ENCODE measurements at regions not wholly inside any gene's neighbourhood (a gene's known extent, or its start where the extent isn't known, plus 50 kb on each side); places are given as distances from the start of the nearest gene placed in this dataset.

GRCh38 chr5:11997942-11998341 lies 93.7 kb upstream of the CTNND2 start:
- no peak overlapping the region for H3K9ac ChIP-seq (ENCODE audit: low read length)
- H3K36me3 ChIP-seq (ENCODE audit: control insufficient read depth, insufficient read depth, low read length) = no peaks in the 10 kb centered on the region
- no peak overlapping the region for H3K27ac ChIP-seq (ENCODE audit: low read depth, low read length)
- no peaks in the 10 kb centered on the region for H3K9me3 ChIP-seq (ENCODE audit: control insufficient read depth, insufficient read depth, low read depth, low read length)
- H3K27me3 ChIP-seq (ENCODE audit: control insufficient read depth, insufficient read depth, low read length) = no peaks in the 10 kb centered on the region
- H3K4me3 ChIP-seq (ENCODE audit: low read depth, low read length) = no peak overlapping the region
- no peaks in the 10 kb centered on the region for H3K4me1 ChIP-seq (ENCODE audit: control insufficient read depth, insufficient read depth, low read length)

- H3K9me3 ChIP-seq (ENCODE audit: control insufficient read depth, insufficient read depth, low read depth, low read length) = no peaks in the 10 kb centered on the region
- no peak overlapping the region for H3K27ac ChIP-seq (ENCODE audit: low read depth, low read length)
- no peaks in the 10 kb centered on the region for H3K27me3 ChIP-seq (ENCODE audit: control insufficient read depth, insufficient read depth, low read length)
- H3K4me1 ChIP-seq (ENCODE audit: control insufficient read depth, insufficient read depth, low read length) = no peaks in the 10 kb centered on the region
- H3K4me3 ChIP-seq (ENCODE audit: low read depth, low read length) = no peak overlapping the region
- no peak overlapping the region for H3K9ac ChIP-seq (ENCODE audit: low read length)
- H3K36me3 ChIP-seq (ENCODE audit: control insufficient read depth, insufficient read depth, low read length) = no peaks in the 10 kb centered on the region
Measured at GRCh38 chr5:11992518-11992917, 88.3 kb upstream of the CTNND2 start.

GRCh38 chr5:11985993-11986392 lies 81.7 kb upstream of the CTNND2 start:
- H3K9ac ChIP-seq (ENCODE audit: low read length) = no peak overlapping the region
- H3K27me3 ChIP-seq (ENCODE audit: control insufficient read depth, insufficient read depth, low read length) = no peaks in the 10 kb centered on the region
- H3K27ac ChIP-seq (ENCODE audit: low read depth, low read length) = no peak overlapping the region
- H3K9me3 ChIP-seq (ENCODE audit: control insufficient read depth, insufficient read depth, low read depth, low read length) = no peaks in the 10 kb centered on the region
- no peaks in the 10 kb centered on the region for H3K36me3 ChIP-seq (ENCODE audit: control insufficient read depth, insufficient read depth, low read length)
- H3K4me3 ChIP-seq (ENCODE audit: low read depth, low read length) = no peak overlapping the region
- no peaks in the 10 kb centered on the region for H3K4me1 ChIP-seq (ENCODE audit: control insufficient read depth, insufficient read depth, low read length)

- Histone ChIP-seq H3K27me3 (ENCODE audit: control insufficient read depth, insufficient read depth, low read length) (no peaks in the 10 kb centered on the region), H3K4me3 (ENCODE audit: low read depth, low read length) (no peak overlapping the region), H3K9ac (ENCODE audit: low read length) (no peak overlapping the region), H3K27ac (ENCODE audit: low read depth, low read length) (no peak overlapping the region), H3K4me1 (ENCODE audit: control insufficient read depth, insufficient read depth, low read length) (no peaks in the 10 kb centered on the region), H3K9me3 (ENCODE audit: control insufficient read depth, insufficient read depth, low read depth, low read length) (no peaks in the 10 kb centered on the region), H3K36me3 (ENCODE audit: control insufficient read depth, insufficient read depth, low read length) (no peaks in the 10 kb centered on the region)
Measured at GRCh38 chr5:11984196-11984595, 80.0 kb upstream of the CTNND2 start.

GRCh38 chr5:11981986-11982385 lies 77.7 kb upstream of the CTNND2 start:
- Histone ChIP-seq H3K27me3 (ENCODE audit: control insufficient read depth, insufficient read depth, low read length) (no peaks in the 10 kb centered on the region), H3K9ac (ENCODE audit: low read length) (no peak overlapping the region), H3K36me3 (ENCODE audit: control insufficient read depth, insufficient read depth, low read length) (no peaks in the 10 kb centered on the region), H3K27ac (ENCODE audit: low read depth, low read length) (no peak overlapping the region), H3K4me3 (ENCODE audit: low read depth, low read length) (no peak overlapping the region), H3K4me1 (ENCODE audit: control insufficient read depth, insufficient read depth, low read length) (no peaks in the 10 kb centered on the region), H3K9me3 (ENCODE audit: control insufficient read depth, insufficient read depth, low read depth, low read length) (no peaks in the 10 kb centered on the region)

GRCh38 chr5:11977904-11978303 lies 73.7 kb upstream of the CTNND2 start:
- H3K27ac ChIP-seq (ENCODE audit: low read depth, low read length) = no peak overlapping the region
- H3K36me3 ChIP-seq (ENCODE audit: control insufficient read depth, insufficient read depth, low read length) = no peaks in the 10 kb centered on the region
- H3K4me1 ChIP-seq (ENCODE audit: control insufficient read depth, insufficient read depth, low read length) = no peaks in the 10 kb centered on the region
- no peaks in the 10 kb centered on the region for H3K9me3 ChIP-seq (ENCODE audit: control insufficient read depth, insufficient read depth, low read depth, low read length)
- no peaks in the 10 kb centered on the region for H3K27me3 ChIP-seq (ENCODE audit: control insufficient read depth, insufficient read depth, low read length)
- H3K4me3 ChIP-seq (ENCODE audit: low read depth, low read length) = no peak overlapping the region
- no peak overlapping the region for H3K9ac ChIP-seq (ENCODE audit: low read length)

GRCh38 chr5:11973469-11973868 lies 69.2 kb upstream of the CTNND2 start:
- no peak overlapping the region for H3K27ac ChIP-seq (ENCODE audit: low read depth, low read length)
- no peaks in the 10 kb centered on the region for H3K36me3 ChIP-seq (ENCODE audit: control insufficient read depth, insufficient read depth, low read length)
- no peaks in the 10 kb centered on the region for H3K9me3 ChIP-seq (ENCODE audit: control insufficient read depth, insufficient read depth, low read depth, low read length)
- no peak overlapping the region for H3K4me3 ChIP-seq (ENCODE audit: low read depth, low read length)
- no peaks in the 10 kb centered on the region for H3K4me1 ChIP-seq (ENCODE audit: control insufficient read depth, insufficient read depth, low read length)
- H3K27me3 ChIP-seq (ENCODE audit: control insufficient read depth, insufficient read depth, low read length) = no peaks in the 10 kb centered on the region
- no peak overlapping the region for H3K9ac ChIP-seq (ENCODE audit: low read length)

GRCh38 chr5:11963227-11963626 lies 59.0 kb upstream of the CTNND2 start:
- H3K4me1 ChIP-seq (ENCODE audit: control insufficient read depth, insufficient read depth, low read length) = no peaks in the 10 kb centered on the region
- no peak overlapping the region for H3K4me3 ChIP-seq (ENCODE audit: low read depth, low read length)
- H3K27ac ChIP-seq (ENCODE audit: low read depth, low read length) = no peak overlapping the region
- H3K27me3 ChIP-seq (ENCODE audit: control insufficient read depth, insufficient read depth, low read length) = no peaks in the 10 kb centered on the region
- H3K36me3 ChIP-seq (ENCODE audit: control insufficient read depth, insufficient read depth, low read length) = no peaks in the 10 kb centered on the region
- no peak overlapping the region for H3K9ac ChIP-seq (ENCODE audit: low read length)
- H3K9me3 ChIP-seq (ENCODE audit: control insufficient read depth, insufficient read depth, low read depth, low read length) = no peaks in the 10 kb centered on the region

GRCh38 chr5:11962122-11962521 lies 57.9 kb upstream of the CTNND2 start:
- Histone ChIP-seq H3K4me1 (ENCODE audit: control insufficient read depth, insufficient read depth, low read length) (no peaks in the 10 kb centered on the region), H3K36me3 (ENCODE audit: control insufficient read depth, insufficient read depth, low read length) (no peaks in the 10 kb centered on the region), H3K27me3 (ENCODE audit: control insufficient read depth, insufficient read depth, low read length) (no peaks in the 10 kb centered on the region), H3K9ac (ENCODE audit: low read length) (no peak overlapping the region), H3K27ac (ENCODE audit: low read depth, low read length) (no peak overlapping the region), H3K9me3 (ENCODE audit: control insufficient read depth, insufficient read depth, low read depth, low read length) (no peaks in the 10 kb centered on the region), H3K4me3 (ENCODE audit: low read depth, low read length) (no peak overlapping the region)

- no peaks in the 10 kb centered on the region for H3K9me3 ChIP-seq (ENCODE audit: control insufficient read depth, insufficient read depth, low read depth, low read length)
- H3K4me3 ChIP-seq (ENCODE audit: low read depth, low read length) = no peak overlapping the region
- no peaks in the 10 kb centered on the region for H3K36me3 ChIP-seq (ENCODE audit: control insufficient read depth, insufficient read depth, low read length)
- no peaks in the 10 kb centered on the region for H3K4me1 ChIP-seq (ENCODE audit: control insufficient read depth, insufficient read depth, low read length)
- H3K9ac ChIP-seq (ENCODE audit: low read length) = no peak overlapping the region
- H3K27me3 ChIP-seq (ENCODE audit: control insufficient read depth, insufficient read depth, low read length) = no peaks in the 10 kb centered on the region
- H3K27ac ChIP-seq (ENCODE audit: low read depth, low read length) = no peak overlapping the region
Measured at GRCh38 chr5:11958321-11958720, 54.1 kb upstream of the CTNND2 start.

GRCh38 chr5:11955331-11955730 lies 51.1 kb upstream of the CTNND2 start:
- H3K27me3 ChIP-seq (ENCODE audit: control insufficient read depth, insufficient read depth, low read length) = no peaks in the 10 kb centered on the region
- no peak overlapping the region for H3K4me3 ChIP-seq (ENCODE audit: low read depth, low read length)
- H3K27ac ChIP-seq (ENCODE audit: low read depth, low read length) = no peak overlapping the region
- H3K36me3 ChIP-seq (ENCODE audit: control insufficient read depth, insufficient read depth, low read length) = no peaks in the 10 kb centered on the region
- no peak overlapping the region for H3K9ac ChIP-seq (ENCODE audit: low read length)
- no peaks in the 10 kb centered on the region for H3K9me3 ChIP-seq (ENCODE audit: control insufficient read depth, insufficient read depth, low read depth, low read length)
- H3K4me1 ChIP-seq (ENCODE audit: control insufficient read depth, insufficient read depth, low read length) = no peaks in the 10 kb centered on the region

All from HUES6 (cell line).